HG03565 (cell line): ENCODE measurements at regions not wholly inside any gene's neighbourhood (a gene's known extent, or its start where the extent isn't known, plus 50 kb on each side); places are given as distances from the start of the nearest gene placed in this dataset.
"Not testable (repeated sequence)": the region's sequence is repeated elsewhere in the genome, so short reads cannot be mapped to it uniquely, and the experiment has no call there.

Experiments
- ATAC-seq: cut with Tn5 transposase; IDR thresholded peaks from one replicate; pipeline ENCODE4 v1.9.1; 2021; ENCODE audit warnings: mild to moderate bottlenecking, moderate library complexity; ENCODE audit not compliant: unreplicated experiment

GRCh38 chr5:104062621-104063377 is 500.2 kb upstream of the NUDT12 start:
- no peak for ATAC-seq

- no peak for ATAC-seq
Measured at GRCh38 chr5:104061707-104062106, 499.1 kb upstream of the NUDT12 start.

GRCh38 chr5:104053353-104053649 is 490.7 kb upstream of the NUDT12 start:
- ATAC-seq = no peak

GRCh38 chr5:104052558-104053352 is 490.2 kb upstream of the NUDT12 start:
- ATAC-seq = no peak

GRCh38 chr5:104050436-104050835 is 487.8 kb upstream of the NUDT12 start:
- ATAC-seq = no peak

GRCh38 chr5:104049752-104050151 is 487.2 kb upstream of the NUDT12 start:
- ATAC-seq = no peak

- no peak for ATAC-seq
Measured at GRCh38 chr5:104048231-104048630, 485.6 kb upstream of the NUDT12 start.

GRCh38 chr5:104045987-104046386 is 483.4 kb upstream of the NUDT12 start:
- no peak for ATAC-seq

- not testable (repeated sequence) for ATAC-seq
Measured at GRCh38 chr5:104039871-104040270, 477.3 kb upstream of the NUDT12 start.

- ATAC-seq = not testable (repeated sequence)
Measured at GRCh38 chr5:104037136-104037535, 474.5 kb upstream of the NUDT12 start.

GRCh38 chr5:104033186-104033585 is 470.6 kb upstream of the NUDT12 start:
- not testable (repeated sequence) for ATAC-seq

- ATAC-seq = no peak
Measured at GRCh38 chr5:104024538-104024937, 461.9 kb upstream of the NUDT12 start.

GRCh38 chr5:104023739-104024138 is 461.1 kb upstream of the NUDT12 start:
- no peak for ATAC-seq

- ATAC-seq = no peak
Measured at GRCh38 chr5:104019956-104020355, 457.4 kb upstream of the NUDT12 start.

GRCh38 chr5:104018299-104018698 is 455.7 kb upstream of the NUDT12 start:
- ATAC-seq = no peak

GRCh38 chr5:104016646-104017045 is 454.1 kb upstream of the NUDT12 start:
- no peak for ATAC-seq

GRCh38 chr5:104015765-104016164 is 453.2 kb upstream of the NUDT12 start:
- ATAC-seq = no peak

- not testable (repeated sequence) for ATAC-seq
Measured at GRCh38 chr5:104002783-104003182, 440.2 kb upstream of the NUDT12 start.

GRCh38 chr5:104001136-104001535 is 438.5 kb upstream of the NUDT12 start:
- no peak for ATAC-seq

GRCh38 chr5:103993031-103993430 is 430.4 kb upstream of the NUDT12 start:
- ATAC-seq = no peak

GRCh38 chr5:103990064-103990463 is 427.5 kb upstream of the NUDT12 start:
- ATAC-seq = no peak

- ATAC-seq = no peak
Measured at GRCh38 chr5:103981592-103981991, 419.0 kb upstream of the NUDT12 start.
